ENCODE measurements at regions not wholly inside any gene's neighbourhood (a gene's known extent, or its start where the extent isn't known, plus 50 kb on each side); places are given as distances from the start of the nearest gene placed in this dataset.
"Not testable (repeated sequence)": the region's sequence is repeated elsewhere in the genome, so short reads cannot be mapped to it uniquely, and the experiment has no call there.

GRCh38 chr14:105849933-105850626 lies 323.7 kb downstream of the TMEM121 start:
- no peak for DNase-seq

GRCh38 chr14:105850853-105851581 lies 324.6 kb downstream of the TMEM121 start:
- DNase-seq = no peak

- DNase-seq = no peak
Measured at GRCh38 chr14:105851716-105852377, 325.5 kb downstream of the TMEM121 start.

GRCh38 chr14:105852378-105853088 lies 326.1 kb downstream of the TMEM121 start:
- no peak for DNase-seq

- no peak for DNase-seq
Measured at GRCh38 chr14:105853089-105853906, 326.9 kb downstream of the TMEM121 start.

- no peak for DNase-seq
Measured at GRCh38 chr14:105853907-105854599, 327.7 kb downstream of the TMEM121 start.

- no peak for DNase-seq
Measured at GRCh38 chr14:105854600-105855245, 328.3 kb downstream of the TMEM121 start.

GRCh38 chr14:105855246-105855892 lies 329.0 kb downstream of the TMEM121 start:
- no peak for DNase-seq

GRCh38 chr14:105855893-105856675 lies 329.7 kb downstream of the TMEM121 start:
- DNase-seq = no peak

- no peak for DNase-seq
Measured at GRCh38 chr14:105856676-105857219, 330.4 kb downstream of the TMEM121 start.

- no peak for DNase-seq
Measured at GRCh38 chr14:105857220-105857825, 330.9 kb downstream of the TMEM121 start.

- no peak for DNase-seq
Measured at GRCh38 chr14:105857826-105858675, 331.7 kb downstream of the TMEM121 start.

GRCh38 chr14:105858676-105859025 lies 332.3 kb downstream of the TMEM121 start:
- no peak for DNase-seq

GRCh38 chr14:105859073-105859716 lies 332.8 kb downstream of the TMEM121 start:
- DNase-seq = not testable (repeated sequence)

- no peak for DNase-seq
Measured at GRCh38 chr14:105859717-105860614, 333.6 kb downstream of the TMEM121 start.

All from hippocampal formation (tissue), 2 donors.